HK-2 (cell line): ENCODE measurements at regions not wholly inside any gene's neighbourhood (a gene's known extent, or its start where the extent isn't known, plus 50 kb on each side); places are given as distances from the start of the nearest gene placed in this dataset.
"Not testable (repeated sequence)": the region's sequence is repeated elsewhere in the genome, so short reads cannot be mapped to it uniquely, and the experiment has no call there.

Experiments used
- DNase-seq: peaks from one replicate; pipeline ENCODE4 v3.0.0-alpha.2; 2018; ENCODE audit not compliant: unreplicated experiment

DNA sequence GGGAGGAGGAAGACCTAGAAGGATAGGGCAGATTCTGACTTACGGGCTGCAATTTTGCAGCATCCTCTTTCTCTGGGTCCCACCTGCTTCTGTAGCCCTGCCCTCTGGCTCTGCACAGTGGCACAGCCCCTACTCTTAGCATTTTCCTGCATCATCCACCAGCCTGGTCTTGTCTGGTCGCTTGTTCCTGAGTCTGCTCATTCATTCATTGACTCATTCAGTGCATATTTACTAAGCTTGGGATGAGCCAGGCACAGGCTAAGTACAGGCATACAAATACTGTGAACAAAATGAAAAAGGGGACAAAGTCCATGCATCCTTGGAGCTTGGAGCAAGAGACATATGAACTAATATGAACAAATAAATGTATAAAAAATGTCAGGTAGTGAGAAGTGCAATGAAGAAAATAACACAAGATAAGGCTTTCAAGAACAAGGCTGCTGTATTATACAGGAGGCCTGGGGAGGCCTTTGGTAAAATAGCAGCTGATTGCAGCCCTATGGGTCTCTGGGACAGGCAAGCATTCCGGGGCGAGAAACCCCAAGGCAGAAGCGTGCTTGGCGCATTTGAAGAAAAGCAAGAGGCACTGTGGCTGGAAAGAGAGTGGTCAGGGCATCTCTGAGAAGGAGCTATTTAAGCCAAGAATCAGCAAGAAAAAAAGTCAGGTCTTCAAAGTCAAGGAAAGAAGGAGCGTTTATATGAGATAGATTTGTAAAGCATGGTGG is 108.0 kb upstream of the ALX4 start:
- DNase-seq, result no peak

- DNase-seq, result no peak
Observed at GRCh38 chr11:44418456-44418830, 108.5 kb upstream of the ALX4 start.

- DNase-seq, result no peak
Observed at GRCh38 chr11:44421090-44421675, 111.2 kb upstream of the ALX4 start.

DNA sequence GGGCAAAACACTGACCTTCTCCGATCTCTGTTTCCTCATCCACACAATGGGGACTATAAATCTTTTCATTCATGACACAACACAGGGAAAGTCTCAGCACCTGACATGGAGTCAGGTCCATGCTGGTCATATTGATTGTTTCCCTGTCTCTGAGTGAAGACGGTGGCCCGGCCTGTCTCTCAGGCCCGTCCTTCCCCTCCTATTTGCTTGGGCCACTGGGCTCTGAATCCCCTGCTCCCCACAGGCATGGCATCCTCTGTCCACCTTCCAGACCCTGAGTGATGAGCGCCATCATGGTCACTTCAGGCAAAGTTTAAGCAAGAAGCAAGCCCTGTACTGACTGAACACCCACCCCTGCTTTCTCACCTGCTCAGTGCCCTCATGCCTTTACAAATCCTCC is 113.3 kb upstream of the ALX4 start:
- no peak for DNase-seq

DNA sequence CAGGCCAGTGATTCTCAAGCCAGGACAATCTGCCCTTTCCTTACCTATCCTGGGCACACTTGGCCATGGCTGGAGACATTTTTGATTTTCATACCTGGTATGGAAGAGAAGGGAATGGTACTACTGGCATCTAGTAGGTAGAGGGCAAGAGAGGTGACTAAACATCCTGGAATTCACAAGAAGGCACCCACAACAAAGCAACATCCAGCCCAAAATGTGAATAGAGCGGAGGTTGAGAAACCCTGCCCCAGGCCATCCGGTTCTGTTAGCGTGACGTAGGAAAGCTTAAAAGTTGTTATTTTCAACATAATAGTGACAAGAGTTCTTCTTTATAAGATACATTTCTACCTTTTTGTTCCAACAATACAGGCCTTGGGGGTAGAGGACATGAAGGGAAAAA is 114.9 kb upstream of the ALX4 start:
- no peak for DNase-seq

DNA sequence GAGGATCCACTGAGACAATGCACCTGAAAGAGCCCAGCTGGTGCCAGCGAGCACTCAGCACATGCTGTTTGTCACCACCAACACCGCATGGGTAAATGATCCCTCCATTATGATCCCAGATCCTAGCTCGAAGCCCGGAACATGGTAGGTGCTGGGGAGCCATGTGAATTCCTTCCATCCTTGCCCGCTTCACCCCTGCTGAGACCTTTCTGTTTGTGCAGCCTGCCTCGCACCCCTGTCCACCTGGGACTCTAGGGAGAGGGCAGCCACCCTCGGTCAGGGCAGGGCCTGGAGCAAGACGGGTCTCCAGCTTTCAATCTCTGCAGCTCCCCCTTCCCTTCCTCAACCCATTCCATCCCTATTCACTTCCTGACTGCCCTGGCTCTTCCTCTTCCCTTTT is 116.2 kb upstream of the ALX4 start:
- DNase-seq, result no peak

DNA sequence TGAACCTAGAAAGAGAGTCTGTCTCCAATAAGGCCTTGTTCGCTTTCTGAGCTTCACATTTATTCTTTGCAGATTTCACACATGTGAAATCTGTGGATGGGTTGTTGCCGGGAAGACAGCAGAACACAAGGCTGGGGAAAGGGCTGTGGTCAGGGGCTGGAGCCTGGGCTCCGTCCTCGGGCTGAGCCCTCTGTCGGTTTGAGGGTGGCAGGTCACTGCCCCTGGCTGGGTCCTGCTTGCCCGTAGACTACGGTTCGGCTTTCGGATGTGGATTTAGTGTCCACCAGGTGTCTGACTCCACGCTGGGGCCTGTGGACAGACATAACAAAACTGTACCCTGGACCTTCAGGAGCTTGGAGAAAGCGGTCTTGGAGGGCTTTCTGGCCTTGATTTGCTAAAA is 117.0 kb upstream of the ALX4 start:
- no peak for DNase-seq

DNA sequence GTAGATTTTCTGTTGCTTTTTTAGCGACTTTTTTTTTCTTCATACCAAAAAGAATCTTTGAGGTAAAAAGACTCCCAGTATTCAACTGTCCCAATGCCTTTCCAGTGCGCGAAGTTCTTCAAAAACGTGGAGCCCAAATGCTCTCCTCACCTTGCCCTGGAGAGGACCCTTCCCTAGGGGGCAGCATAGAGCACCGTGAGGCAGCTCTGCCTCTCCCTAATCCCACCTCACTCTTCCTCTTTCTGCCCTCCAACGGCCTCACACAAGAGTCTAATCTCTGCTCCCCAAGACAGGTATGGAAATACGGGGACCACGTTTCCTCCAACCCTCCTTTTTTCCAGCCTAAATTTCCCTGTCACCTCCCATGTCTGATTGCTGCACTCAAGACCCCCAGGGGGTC is 117.5 kb upstream of the ALX4 start:
- DNase-seq, result no peak

DNA sequence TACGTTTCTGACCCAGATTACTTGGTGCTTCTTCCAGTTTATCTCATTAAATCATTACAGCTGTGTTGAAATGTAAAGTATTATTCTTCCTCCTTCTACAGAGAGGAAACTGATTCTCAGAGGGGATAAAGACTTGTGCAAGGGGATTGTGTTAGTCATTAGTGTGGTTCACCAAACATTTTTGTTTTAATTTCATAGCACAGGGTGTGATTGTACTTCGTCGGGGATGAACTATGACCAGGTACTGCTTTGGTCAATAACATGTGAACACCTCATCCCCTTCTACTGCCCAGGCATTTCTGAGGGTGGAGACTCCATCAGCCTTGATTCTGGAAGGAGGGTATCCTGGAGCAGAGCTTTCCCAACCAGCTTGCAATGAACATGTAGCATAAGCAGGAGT is 120.2 kb upstream of the ALX4 start:
- no peak for DNase-seq

GRCh38 chr11:44434191-44434590 is 124.3 kb upstream of the ALX4 start:
- no peak for DNase-seq

DNA sequence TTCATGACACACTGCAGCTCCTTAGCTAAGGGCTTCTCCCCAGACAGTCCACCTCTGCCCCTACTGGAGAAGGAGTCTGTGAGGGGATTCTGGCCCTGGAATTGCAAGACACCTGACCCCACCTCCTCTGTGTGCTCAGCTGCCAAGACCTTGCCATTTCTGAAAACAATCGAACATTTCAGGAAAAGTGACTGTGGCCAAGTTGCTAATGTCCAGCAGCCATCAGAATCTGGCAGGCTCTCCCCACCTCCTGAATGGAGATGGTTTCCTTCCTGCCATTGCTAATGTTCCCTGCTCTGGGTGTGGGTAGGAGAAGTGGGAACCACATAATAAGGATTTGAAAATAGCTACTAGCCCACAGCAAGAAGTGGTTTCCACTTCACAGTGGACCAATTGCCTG is 127.2 kb upstream of the ALX4 start:
- DNase-seq, result no peak

DNA sequence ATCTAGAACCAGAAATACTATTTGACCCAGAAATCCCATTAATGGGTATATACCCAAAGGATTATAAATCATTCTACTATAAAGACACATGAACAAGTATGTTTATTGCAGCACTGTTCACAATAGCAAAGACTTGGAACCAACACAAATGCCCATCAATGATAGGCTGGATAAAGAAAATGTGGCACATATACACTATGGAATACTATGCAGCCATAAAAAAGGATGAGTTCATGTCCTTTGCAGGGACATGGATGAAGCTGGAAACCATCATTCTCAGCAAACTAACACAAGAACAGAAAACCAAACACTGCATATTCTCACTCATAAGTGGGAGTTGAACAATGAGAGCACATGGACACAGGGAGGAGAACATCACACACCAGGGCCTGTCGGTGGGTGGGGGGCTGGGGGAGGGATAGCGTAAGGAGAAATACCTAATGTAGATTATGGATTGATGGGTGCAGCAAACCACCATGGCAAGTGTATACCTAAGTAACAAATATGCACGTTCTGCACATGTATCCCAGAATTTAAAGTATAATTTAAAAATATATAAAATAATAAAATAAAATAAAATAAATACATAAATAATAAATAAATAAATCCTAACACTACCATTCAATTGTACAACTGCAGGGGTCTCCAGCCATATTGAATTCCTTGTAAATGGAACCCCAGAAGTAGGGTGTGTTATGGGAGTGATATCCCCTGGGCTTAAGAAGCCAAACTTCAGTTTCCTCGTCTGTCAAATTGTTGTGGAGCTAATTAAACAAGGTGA is 122.4 kb upstream of the CD82 start:
- DNase-seq, result not testable (repeated sequence)

DNA sequence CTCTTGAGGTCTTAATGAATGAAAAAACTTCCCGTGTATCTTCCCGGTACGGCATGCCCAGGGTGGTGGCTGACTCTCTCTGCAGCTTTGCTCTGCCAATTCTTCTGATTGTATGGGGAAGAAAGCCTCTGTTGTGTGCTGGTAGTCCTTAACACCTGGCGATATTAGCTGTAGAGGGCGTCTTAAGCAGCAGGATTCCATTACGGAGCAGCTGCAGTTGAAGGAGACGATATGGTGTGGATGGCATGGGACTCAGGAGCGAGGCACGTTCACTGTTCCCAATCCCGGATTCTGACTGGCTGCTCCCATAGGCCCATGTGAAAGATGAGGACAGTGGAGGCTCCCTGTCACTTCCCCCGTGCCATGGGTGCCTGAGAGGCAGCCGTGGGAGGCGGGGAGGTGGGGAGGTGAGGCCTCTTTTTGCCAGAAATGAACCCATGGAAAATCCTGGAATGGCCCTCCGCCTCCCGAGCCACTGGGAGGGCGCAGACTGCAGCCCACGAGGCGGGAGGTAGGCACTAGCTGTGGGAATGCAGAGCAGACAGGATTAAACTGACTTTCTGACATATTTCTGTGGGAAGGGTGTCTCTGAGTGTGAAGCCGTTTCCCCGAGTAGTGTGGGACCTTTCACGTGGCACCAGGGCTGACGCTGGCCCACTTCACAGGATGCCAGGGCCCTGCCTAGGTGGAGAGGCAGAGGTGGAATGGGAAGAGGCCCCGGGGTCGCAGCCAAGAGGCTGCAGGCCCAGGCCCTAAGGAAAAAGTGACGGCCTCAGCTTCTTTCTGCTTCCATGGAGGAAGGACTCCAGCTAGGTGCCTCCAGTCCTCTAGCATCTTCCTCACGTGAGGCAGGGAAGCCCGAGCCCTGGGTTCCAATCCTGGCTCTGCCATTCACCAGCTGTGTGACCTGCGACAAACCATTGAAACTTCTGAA is 121.4 kb upstream of the CD82 start:
- no peak for DNase-seq

- no peak for DNase-seq
Observed at GRCh38 chr11:44444770-44445321, 120.6 kb upstream of the CD82 start.

DNA sequence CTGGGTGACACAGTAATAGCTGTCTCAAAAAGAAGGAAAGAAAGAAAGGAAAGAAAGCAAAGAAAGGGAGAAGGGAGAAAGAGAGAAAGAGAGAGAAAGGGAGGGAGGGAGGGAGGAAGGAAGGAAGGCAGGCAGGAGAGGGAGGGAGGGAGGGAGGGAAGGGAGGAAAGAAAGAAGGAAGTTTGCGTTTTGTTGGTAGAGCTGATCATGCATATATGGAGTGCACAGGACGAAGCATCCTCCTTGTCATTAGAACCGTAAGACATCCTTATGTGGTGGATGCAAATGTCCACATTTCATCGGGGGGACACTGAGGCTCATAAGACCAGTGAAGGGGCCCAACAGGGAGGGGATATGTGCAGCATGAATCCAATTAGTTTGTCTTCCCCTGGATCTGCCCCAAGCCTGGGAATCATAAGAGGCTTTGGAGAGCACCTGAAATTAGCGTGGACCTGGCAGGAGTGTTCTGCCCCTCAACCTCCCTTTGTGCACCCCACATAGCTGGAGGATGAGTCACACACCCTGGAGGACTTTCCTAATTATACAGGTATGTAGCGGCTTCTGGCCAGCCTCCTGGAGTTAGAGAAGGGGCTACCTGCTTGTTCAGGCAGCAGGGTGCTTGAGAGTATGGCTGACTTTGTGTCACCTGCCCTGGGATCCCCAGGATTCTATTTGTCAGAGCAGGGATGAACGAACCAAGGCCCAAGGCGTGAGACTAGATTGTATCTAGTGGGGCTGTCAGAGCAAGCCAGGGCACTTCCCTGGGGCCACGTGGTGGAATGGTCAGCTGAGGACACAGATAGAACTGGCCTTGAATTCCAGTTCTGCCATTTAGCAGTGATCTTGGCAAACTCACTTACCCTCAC is 119.7 kb upstream of the CD82 start:
- no peak for DNase-seq

DNA sequence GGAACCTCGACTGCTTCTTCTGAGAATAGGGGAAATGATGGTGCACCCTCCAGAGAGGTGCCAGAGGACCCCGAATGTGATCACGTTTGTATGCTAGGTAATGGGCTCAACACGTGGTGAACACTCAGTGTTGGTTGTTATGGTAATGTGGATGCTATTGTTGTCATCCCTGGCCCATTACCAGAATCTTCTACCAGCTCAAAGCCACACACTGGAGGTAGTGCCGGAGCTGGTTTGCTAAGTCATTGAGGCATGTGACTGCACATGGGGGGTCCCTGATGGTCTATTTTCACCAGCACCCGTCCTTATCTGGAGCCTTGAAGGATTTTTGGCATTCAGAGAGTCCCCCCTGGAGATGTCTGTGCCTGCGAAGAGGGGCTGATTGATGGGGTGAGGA is 119.1 kb upstream of the CD82 start:
- no peak for DNase-seq

DNA sequence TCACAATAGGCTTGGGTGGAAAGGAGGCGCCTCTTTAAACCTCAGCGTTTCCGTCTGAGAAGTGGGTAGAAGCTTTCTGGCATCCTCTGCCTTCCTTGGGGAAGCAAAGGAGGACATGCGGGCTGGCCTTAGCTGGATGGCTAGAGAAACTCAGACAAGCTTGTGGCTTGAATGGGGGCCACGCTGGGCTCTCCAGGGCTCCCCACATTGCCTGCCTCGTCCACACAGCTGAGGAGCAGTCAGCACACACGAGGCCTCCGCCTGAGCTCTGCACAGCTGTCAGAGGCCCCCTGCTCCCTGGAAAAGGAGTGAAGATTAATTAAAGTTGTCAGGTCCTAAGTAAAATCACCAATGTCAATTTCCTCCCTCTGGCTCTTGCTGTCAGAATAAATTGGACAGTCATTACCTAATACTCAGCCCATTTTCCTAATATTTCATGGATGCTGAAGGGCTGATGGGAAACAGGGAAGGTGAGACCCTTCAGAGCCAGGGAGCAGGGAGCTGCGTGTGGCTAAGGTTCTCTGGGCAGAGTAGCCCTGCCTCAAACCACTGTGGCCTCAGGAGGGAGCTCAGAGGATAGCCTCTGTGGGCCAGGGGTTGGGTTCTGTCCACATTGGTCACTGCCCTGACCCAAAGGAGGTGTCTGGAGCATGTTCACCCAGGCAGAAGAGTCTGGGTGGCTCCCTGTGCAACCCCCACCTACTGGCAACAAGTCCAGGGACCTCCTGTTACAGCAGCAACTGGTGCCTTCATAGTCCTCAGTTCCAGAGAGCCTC is 118.3 kb upstream of the CD82 start:
- no peak for DNase-seq

DNA sequence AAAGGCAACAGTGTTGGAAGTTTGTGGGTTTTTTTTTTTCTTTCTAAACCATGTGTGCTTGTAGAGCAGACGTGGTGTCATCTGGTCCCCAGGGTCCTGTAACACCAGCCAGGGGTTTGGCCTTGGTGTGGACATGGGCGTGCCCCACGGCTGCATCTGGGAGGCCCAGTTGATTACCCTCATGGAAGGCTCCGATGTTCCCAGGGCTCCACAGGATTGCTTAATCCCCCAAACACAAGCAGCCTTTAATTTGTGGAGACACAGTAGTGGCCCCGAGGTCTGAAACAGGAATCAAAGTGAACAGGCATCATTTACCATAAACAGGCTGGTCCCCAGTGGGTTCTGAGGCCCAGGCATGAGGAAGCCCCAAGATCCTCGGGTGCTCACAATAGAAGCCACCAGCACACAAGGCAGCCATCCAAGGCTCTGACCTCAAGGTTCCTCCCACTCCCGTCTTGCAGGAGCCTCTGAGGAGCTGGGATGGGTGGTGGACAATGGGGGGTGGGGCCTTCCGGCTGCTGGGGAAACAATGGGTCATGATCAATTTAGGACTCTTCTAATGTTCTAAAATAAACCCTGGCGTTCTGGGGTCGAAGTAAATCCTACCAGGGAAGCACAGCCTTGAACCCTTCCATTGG is 115.0 kb upstream of the CD82 start:
- DNase-seq, result no peak

DNA sequence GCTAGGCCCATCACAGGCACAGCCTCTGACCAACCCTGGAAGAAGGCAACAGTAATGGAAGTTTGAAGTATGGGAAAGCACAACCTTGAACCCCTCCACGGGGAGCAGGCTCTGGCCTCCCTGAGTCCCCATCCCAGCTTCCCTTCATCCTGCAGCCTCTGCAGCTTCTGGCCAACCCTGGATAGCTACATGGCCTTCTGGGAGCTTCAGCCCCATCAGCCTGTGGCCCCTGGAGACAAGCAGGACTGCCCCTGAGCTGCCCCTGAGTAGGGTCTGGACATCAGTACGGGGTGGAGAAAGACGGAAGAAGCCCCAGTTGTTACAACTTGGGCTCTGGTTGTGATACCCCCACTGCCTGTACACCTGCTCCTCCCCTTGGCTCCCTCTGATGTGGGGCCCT is 113.8 kb upstream of the CD82 start:
- no peak for DNase-seq
